ENCODE measurements at regions not wholly inside any gene's neighbourhood (a gene's known extent, or its start where the extent isn't known, plus 50 kb on each side); places are given as distances from the start of the nearest gene placed in this dataset.

- CTCF ChIA-PET = no interaction called here
- TF ChIP-seq CTCF (IDR thresholded peaks at IDR 0.05; ENCODE audit: control extremely low read depth, extremely low read depth, low read depth, missing control alignments) = no peak
- no peak for DNase-seq (ENCODE audit: extremely low spot score)
- POLR2A ChIA-PET = no interaction called here
Observed at GRCh38 chr2:16537347-16537746, 128.3 kb downstream of the CYRIA start.

- no peak for DNase-seq (ENCODE audit: extremely low spot score)
- ChIA-PET CTCF (interaction anchor here (0.7 to 3.1 kb wide), 12 partner anchors 10 to 230 kb away, joined by 3 to 28 read pairs (median 4); no protein-coding TSS in a partner anchor), POLR2A (no interaction called here)
Observed at GRCh38 chr2:16526193-16526592, 139.4 kb downstream of the CYRIA start.

GRCh38 chr2:16525265-16525887 is 140.3 kb downstream of the CYRIA start:
- peak; percentile 44 for DNase-seq (ENCODE audit: extremely low spot score)
- peak; percentile 55 for TF ChIP-seq CTCF (IDR thresholded peaks at IDR 0.05; ENCODE audit: control extremely low read depth, extremely low read depth, low read depth, missing control alignments)
- POLR2A ChIA-PET = no interaction called here
- CTCF ChIA-PET = interaction anchor here (0.6 to 3.1 kb wide), 14 partner anchors 10 to 234 kb away, joined by 3 to 28 read pairs (median 4); no protein-coding TSS in a partner anchor

More at GRCh38 chr2:16526193-16526592, 139.4 kb downstream of the CYRIA start:
- no peak for TF ChIP-seq CTCF (IDR thresholded peaks at IDR 0.05; ENCODE audit: control extremely low read depth, extremely low read depth, low read depth, missing control alignments)

- POLR2A ChIA-PET = no interaction called here
- CTCF ChIA-PET = interaction anchor here (1.7 to 2.0 kb wide), 2 partner anchors 9 to 233 kb away, joined by 4 read pairs; no protein-coding TSS in a partner anchor
- no peak for TF ChIP-seq CTCF (IDR thresholded peaks at IDR 0.05; ENCODE audit: control extremely low read depth, extremely low read depth, low read depth, missing control alignments)
- DNase-seq (ENCODE audit: extremely low spot score) = no peak
Observed at GRCh38 chr2:16523711-16524110, 141.9 kb downstream of the CYRIA start.

- ChIA-PET POLR2A (no interaction called here), CTCF (interaction anchor here (2.0 kb wide), 1 partner anchor 235 kb away, joined by 4 read pairs; no protein-coding TSS in a partner anchor)
- DNase-seq (ENCODE audit: extremely low spot score) = no peak
- TF ChIP-seq CTCF (IDR thresholded peaks at IDR 0.05; ENCODE audit: control extremely low read depth, extremely low read depth, low read depth, missing control alignments) = no peak
Observed at GRCh38 chr2:16522031-16522831, 143.4 kb downstream of the CYRIA start.

GRCh38 chr2:16520891-16521290 is 144.7 kb downstream of the CYRIA start:
- POLR2A ChIA-PET = no interaction called here
- no peak for DNase-seq (ENCODE audit: extremely low spot score)

More at GRCh38 chr2:16520891-16521290, 144.7 kb downstream of the CYRIA start:
- CTCF ChIA-PET = interaction anchor here (1.7 kb wide), 1 partner anchor 88 kb away, joined by 4 read pairs; no protein-coding TSS in a partner anchor
- no peak for TF ChIP-seq CTCF (IDR thresholded peaks at IDR 0.05; ENCODE audit: control extremely low read depth, extremely low read depth, low read depth, missing control alignments)

Measured in GM10248 (cell line).